WTC11 (cell line): ENCODE measurements at regions not wholly inside any gene's neighbourhood (a gene's known extent, or its start where the extent isn't known, plus 50 kb on each side); places are given as distances from the start of the nearest gene placed in this dataset.

Source experiments
- ATAC-seq: fragments of 200-7000 bp; cut with Tn5 transposase; 2 replicates; pipeline ENCODE4 v1.10.0; 2021; ENCODE audit warnings: mild to moderate bottlenecking, moderate library complexity
- CTCF ChIA-PET: fragments of 300-600 bp; sonication (Branson Sonifier 250); formaldehyde crosslinking; loops from one replicate; lab custom pipeline; 2021; ENCODE audit warnings: antibody characterized with exemption; lab: Charles Lee
- POLR2A ChIA-PET: fragments of 350-600 bp; sonication (Branson Sonifier 250); formaldehyde crosslinking; loops from one replicate; lab custom pipeline; 2021; ENCODE audit warnings: antibody characterized with exemption; lab: Charles Lee
- DNase-seq: peaks from one replicate; pipeline ENCODE4 v3.0.0; 2021; ENCODE audit warnings: low spot score
- H3K27ac Mint-ChIP-seq: 2 replicates; pipeline ENCODE4 v1.8.0; 2021; ENCODE audit warnings: mixed read lengths
- H3K27me3 Mint-ChIP-seq: 2 replicates; pipeline ENCODE4 v1.8.0; 2021; ENCODE audit warnings: low read depth, mild to moderate bottlenecking, moderate library complexity, mixed read lengths
- H3K36me3 Mint-ChIP-seq: 2 replicates; pipeline ENCODE4 v1.8.0; 2021; ENCODE audit warnings: mixed read lengths
- H3K4me1 Mint-ChIP-seq: 2 replicates; pipeline ENCODE4 v1.8.0; 2022; ENCODE audit warnings: mixed read lengths
- H3K4me3 Mint-ChIP-seq: 2 replicates; pipeline ENCODE4 v1.8.0; 2021; ENCODE audit warnings: mild to moderate bottlenecking, moderate library complexity, mixed read lengths
- H3K9me3 Mint-ChIP-seq: 2 replicates; pipeline ENCODE4 v1.8.0; 2021; ENCODE audit warnings: mixed read lengths
- ATF1 ChIP-seq: sonication (generic); formaldehyde crosslinking; IDR thresholded peaks from 2 replicates; pipeline ENCODE4 v1.8.1; 2023; ENCODE audit warnings: mild to moderate bottlenecking, moderate library complexity, missing genetic modification reagents
- FOXJ3 ChIP-seq: sonication (generic); formaldehyde crosslinking; IDR thresholded peaks from 2 replicates; pipeline ENCODE4 v1.9.0; 2021; ENCODE audit warnings: missing genetic modification reagents, mild to moderate bottlenecking, borderline replicate concordance
- OVOL2 ChIP-seq: fragments of 250-450 bp; sonication (Bioruptor Pico); IDR thresholded peaks from 2 replicates; pipeline ENCODE4 v1.9.0; 2021; ENCODE audit warnings: mild to moderate bottlenecking, borderline replicate concordance
- PREB ChIP-seq: sonication (generic); formaldehyde crosslinking; IDR thresholded peaks from 2 replicates; pipeline ENCODE4 v1.8.1; 2022; ENCODE audit warnings: mild to moderate bottlenecking, missing genetic modification reagents, moderate library complexity, borderline replicate concordance
- STAT6 ChIP-seq: sonication (generic); formaldehyde crosslinking; conservative IDR thresholded peaks from 2 replicates; pipeline ENCODE4 v1.8.1; 2023; ENCODE audit warnings: mild to moderate bottlenecking, low read depth, missing genetic modification reagents, moderate library complexity
- USF2 ChIP-seq: sonication (generic); formaldehyde crosslinking; IDR thresholded peaks from 2 replicates; pipeline ENCODE4 v1.8.1; 2023; ENCODE audit warnings: mild to moderate bottlenecking, missing genetic modification reagents, moderate library complexity
- ZNF263 ChIP-seq: sonication (generic); formaldehyde crosslinking; IDR thresholded peaks from 2 replicates; pipeline ENCODE4 v1.8.1; 2022; ENCODE audit warnings: low read depth, mild to moderate bottlenecking, moderate library complexity, missing genetic modification reagents
- ZNF396 ChIP-seq: fragments of 250-450 bp; sonication (Bioruptor Pico); IDR thresholded peaks from 2 replicates; pipeline ENCODE4 v1.8.0; 2021; ENCODE audit warnings: mild to moderate bottlenecking, moderate library complexity, borderline replicate concordance
- ZSCAN18 ChIP-seq: fragments of 250-450 bp; sonication (Bioruptor Pico); IDR thresholded peaks from 2 replicates; pipeline ENCODE4 v2.1.2; 2022; ENCODE audit warnings: mild to moderate bottlenecking, moderate library complexity
- TF ChIP-seq, protein P1 (sequence below): sonication (generic); formaldehyde crosslinking; IDR thresholded peaks from 2 replicates; pipeline ENCODE4 v1.8.0; 2022; ENCODE audit warnings: missing genetic modification reagents
- TF ChIP-seq, protein P2 (sequence below): sonication (generic); formaldehyde crosslinking; conservative IDR thresholded peaks from 2 replicates; pipeline ENCODE4 v1.8.1; 2022; ENCODE audit warnings: mild to moderate bottlenecking, missing genetic modification reagents

GRCh38 chr11:28636033-28636432 lies 527.8 kb downstream of the METTL15 start (continued):
- TF ChIP-seq, protein P1, sequence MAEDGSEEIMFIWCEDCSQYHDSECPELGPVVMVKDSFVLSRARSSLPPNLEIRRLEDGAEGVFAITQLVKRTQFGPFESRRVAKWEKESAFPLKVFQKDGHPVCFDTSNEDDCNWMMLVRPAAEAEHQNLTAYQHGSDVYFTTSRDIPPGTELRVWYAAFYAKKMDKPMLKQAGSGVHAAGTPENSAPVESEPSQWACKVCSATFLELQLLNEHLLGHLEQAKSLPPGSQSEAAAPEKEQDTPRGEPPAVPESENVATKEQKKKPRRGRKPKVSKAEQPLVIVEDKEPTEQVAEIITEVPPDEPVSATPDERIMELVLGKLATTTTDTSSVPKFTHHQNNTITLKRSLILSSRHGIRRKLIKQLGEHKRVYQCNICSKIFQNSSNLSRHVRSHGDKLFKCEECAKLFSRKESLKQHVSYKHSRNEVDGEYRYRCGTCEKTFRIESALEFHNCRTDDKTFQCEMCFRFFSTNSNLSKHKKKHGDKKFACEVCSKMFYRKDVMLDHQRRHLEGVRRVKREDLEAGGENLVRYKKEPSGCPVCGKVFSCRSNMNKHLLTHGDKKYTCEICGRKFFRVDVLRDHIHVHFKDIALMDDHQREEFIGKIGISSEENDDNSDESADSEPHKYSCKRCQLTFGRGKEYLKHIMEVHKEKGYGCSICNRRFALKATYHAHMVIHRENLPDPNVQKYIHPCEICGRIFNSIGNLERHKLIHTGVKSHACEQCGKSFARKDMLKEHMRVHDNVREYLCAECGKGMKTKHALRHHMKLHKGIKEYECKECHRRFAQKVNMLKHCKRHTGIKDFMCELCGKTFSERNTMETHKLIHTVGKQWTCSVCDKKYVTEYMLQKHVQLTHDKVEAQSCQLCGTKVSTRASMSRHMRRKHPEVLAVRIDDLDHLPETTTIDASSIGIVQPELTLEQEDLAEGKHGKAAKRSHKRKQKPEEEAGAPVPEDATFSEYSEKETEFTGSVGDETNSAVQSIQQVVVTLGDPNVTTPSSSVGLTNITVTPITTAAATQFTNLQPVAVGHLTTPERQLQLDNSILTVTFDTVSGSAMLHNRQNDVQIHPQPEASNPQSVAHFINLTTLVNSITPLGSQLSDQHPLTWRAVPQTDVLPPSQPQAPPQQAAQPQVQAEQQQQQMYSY (CRISPR knock-in tag): no peak
- TF ChIP-seq ZNF396 (CRISPR knock-in tag): no peak
- TF ChIP-seq ZSCAN18 (CRISPR knock-in tag): no peak
- no peak for TF ChIP-seq PREB (CRISPR knock-in tag)
- no peak for TF ChIP-seq OVOL2 (CRISPR knock-in tag)

GRCh38 chr11:28632338-28632737 lies 524.1 kb downstream of the METTL15 start:
- H3K36me3 Mint-ChIP-seq: no peaks in the 10 kb centered on the region
- CTCF ChIA-PET: no interaction called here
- peaks cover 73% of the 10 kb centered on the region for H3K27me3 Mint-ChIP-seq
- DNase-seq (no peak), ATAC-seq (no peak)
- H3K27ac Mint-ChIP-seq: no peak overlapping the region
- no peak for TF ChIP-seq USF2 (CRISPR knock-in tag)
- no peak for TF ChIP-seq STAT6
- TF ChIP-seq FOXJ3 (CRISPR knock-in tag): no peak
- POLR2A ChIA-PET: interaction anchor here (0.6 kb wide), 1 partner anchor 11 kb away, joined by 5 read pairs; no protein-coding TSS in a partner anchor
- no peak overlapping the region for H3K4me3 Mint-ChIP-seq
- H3K9me3 Mint-ChIP-seq: no peaks in the 10 kb centered on the region
- peaks cover 20% of the 10 kb centered on the region for H3K4me1 Mint-ChIP-seq

DNA sequence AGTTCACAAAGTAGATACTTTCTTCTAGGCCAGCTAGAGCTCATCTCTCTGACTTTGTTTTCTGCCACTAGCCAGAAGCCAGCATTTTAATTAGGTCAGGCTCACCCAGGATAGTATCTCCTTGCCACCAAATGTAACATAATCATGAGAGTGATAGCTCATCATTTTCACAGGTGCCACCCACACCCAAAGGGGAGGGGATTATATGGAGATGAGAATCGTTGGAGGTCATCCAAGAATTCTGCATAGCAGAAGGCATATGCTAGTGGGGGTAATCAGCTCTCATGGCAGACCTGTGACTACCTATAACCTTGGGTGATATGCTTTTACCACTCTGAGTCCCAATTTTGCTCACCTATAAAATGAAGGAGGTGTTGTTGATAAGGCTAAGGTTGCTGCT lies 523.0 kb downstream of the METTL15 start:
- POLR2A ChIA-PET: no interaction called here
- CTCF ChIA-PET: no interaction called here
- Mint-ChIP-seq H3K4me3 (no peak overlapping the region), H3K4me1 (peaks cover 23% of the 10 kb centered on the region), H3K27me3 (peaks cover 85% of the 10 kb centered on the region), H3K27ac (no peak overlapping the region), H3K9me3 (no peaks in the 10 kb centered on the region), H3K36me3 (no peaks in the 10 kb centered on the region)
- ATAC-seq: no peak
- DNase-seq: no peak
- TF ChIP-seq ATF1 (CRISPR knock-in tag) (no peak), USF2 (CRISPR knock-in tag) (no peak), ZNF263 (no peak)
- TF ChIP-seq, protein P2, sequence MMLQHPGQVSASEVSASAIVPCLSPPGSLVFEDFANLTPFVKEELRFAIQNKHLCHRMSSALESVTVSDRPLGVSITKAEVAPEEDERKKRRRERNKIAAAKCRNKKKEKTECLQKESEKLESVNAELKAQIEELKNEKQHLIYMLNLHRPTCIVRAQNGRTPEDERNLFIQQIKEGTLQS (CRISPR knock-in tag): no peak
